Islet of Langerhans (tissue), 1 donor: ENCODE measurements at regions not wholly inside any gene's neighbourhood (a gene's known extent, or its start where the extent isn't known, plus 50 kb on each side); places are given as distances from the start of the nearest gene placed in this dataset.
"Not testable (repeated sequence)": the region's sequence is repeated elsewhere in the genome, so short reads cannot be mapped to it uniquely, and the experiment has no call there.

ENCODE experiments used
- FAIRE-seq: peaks from one replicate; lab custom pipeline; 2011; peaks lifted over from hg19 to GRCh38; lab: Jason Lieb, UNC

GRCh38 chr20:6305536-6305935, 182.7 kb upstream of the FERMT1 start:
- no peak for FAIRE-seq

- no peak for FAIRE-seq
Observed at GRCh38 chr20:6302041-6302440, 179.2 kb upstream of the FERMT1 start.

DNA sequence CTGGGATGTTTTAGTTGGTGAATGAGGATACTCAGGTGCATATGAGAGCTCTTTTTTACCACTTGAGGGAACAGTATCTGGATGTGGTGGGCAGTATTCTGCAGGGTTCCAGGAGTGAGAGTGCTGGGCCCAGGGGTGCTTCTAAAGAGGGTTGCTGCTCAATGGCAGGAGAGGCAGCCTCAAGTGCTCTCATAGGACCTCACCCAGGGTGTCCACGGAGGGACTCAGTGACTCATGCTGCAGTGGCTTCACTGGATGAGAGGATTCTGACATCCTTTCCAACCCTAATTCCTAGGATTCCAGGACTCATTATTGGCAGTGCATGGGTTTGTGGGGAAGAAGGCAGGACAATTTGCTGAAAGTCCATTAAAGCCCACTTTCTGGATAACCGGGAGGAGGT, 176.6 kb upstream of the FERMT1 start:
- no peak for FAIRE-seq

DNA sequence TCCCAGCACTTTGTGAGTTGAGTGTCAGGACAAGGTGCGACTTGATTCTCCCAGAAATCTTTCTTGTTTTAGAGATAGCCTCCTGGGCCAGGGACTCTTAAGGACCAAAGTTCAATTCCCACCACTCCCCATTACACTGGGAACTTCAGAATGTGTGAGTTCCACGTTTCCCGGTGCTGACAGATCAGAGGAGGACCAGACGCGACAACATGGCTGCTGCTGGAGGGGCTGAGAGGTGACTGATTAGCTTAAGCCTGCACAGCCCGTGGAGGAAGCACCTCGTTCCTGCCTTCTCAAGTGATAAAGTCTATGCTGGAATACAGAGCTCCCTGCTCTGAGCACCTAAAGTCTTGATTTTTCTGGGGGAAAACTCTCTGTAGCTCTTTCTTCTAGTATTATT, 175.2 kb upstream of the FERMT1 start:
- FAIRE-seq, result no peak

DNA sequence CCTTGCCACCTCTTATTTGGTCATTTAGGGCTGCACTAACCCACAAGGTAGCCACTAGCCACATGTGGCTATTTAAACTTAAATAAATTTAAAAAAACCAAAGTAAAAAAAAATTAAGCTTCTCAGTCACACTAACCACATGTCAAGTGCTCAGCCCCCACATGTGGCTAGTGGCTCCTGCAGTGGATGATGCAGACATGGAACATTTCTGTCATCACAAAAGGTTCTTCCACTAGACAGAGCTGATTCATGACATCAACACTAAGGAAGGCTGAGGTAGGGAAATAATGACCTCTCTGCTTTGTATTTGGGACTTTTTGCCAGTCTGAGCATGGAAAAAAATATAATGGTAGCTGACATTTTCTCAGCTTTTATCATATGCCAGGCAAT, 173.0 kb upstream of the FERMT1 start:
- FAIRE-seq, result no peak

- FAIRE-seq, result no peak
Observed at GRCh38 chr20:6295127-6295866, 172.5 kb upstream of the FERMT1 start.

DNA sequence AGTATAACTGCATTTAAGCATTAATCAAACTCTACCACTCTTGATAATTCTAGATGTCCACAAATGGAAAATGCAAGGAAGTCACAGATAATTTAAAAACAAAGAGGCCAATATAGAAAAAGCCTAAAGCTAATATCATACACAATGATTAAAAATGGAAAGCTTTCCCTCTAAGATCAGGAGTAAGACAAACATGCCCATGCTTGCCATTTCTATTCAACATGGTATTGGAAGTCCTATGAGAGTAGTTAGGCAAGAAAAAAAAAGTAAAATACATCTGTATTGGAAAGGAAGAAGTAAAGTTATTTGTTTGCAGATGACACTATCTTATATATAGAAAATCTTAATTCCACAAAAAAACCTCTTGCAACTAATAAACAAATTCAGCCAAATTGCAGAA, 164.6 kb upstream of the FERMT1 start:
- FAIRE-seq, result no peak

DNA sequence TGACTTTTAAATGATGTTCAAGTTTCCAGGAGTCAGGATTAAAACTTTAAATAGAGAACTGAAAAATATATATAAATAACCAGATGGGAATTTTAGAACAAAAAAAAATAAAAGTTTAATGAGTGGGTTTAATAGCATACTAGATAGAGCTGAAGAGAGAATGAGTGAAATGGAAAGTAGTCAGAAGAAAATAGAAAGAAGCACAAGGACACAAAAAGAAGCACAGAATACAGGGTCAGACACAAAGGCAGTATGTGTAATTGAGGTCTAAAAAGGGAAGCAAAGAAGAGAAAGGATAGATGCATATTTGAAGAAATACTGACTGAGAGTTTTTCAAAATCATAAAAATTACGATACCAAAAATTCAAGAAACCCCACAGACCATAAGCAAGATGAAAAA, 159.8 kb upstream of the FERMT1 start:
- FAIRE-seq, result no peak

DNA sequence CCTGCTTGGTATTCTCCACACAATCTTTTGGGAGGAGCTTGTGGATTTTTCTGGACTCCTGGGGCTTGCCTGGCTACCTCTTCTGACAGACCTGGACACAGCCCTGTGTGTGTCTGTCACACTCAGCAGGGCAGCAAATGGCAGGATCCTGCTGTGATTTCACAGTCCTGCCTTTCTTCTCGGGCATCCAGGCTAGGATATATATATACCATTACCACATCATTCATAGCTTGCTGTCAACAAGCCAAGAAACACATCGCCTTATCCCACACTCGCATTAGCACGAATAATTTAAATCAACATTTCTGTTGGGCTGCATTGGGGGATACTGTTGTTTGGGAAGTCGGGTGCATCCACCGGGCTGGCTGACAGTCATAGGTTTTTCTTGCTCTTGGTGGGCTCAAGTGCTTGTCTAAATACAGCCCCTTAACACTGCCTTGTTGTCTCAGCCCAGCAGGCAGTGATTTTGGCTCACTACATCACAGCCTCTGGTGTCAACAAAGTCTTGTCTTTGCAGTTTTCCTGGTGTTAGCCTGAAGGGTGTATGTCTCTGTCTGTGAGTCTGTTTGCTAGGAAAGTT, 154.9 kb upstream of the FERMT1 start:
- no peak for FAIRE-seq

GRCh38 chr20:6270404-6270803, 147.6 kb upstream of the FERMT1 start:
- FAIRE-seq, result not testable (repeated sequence)

DNA sequence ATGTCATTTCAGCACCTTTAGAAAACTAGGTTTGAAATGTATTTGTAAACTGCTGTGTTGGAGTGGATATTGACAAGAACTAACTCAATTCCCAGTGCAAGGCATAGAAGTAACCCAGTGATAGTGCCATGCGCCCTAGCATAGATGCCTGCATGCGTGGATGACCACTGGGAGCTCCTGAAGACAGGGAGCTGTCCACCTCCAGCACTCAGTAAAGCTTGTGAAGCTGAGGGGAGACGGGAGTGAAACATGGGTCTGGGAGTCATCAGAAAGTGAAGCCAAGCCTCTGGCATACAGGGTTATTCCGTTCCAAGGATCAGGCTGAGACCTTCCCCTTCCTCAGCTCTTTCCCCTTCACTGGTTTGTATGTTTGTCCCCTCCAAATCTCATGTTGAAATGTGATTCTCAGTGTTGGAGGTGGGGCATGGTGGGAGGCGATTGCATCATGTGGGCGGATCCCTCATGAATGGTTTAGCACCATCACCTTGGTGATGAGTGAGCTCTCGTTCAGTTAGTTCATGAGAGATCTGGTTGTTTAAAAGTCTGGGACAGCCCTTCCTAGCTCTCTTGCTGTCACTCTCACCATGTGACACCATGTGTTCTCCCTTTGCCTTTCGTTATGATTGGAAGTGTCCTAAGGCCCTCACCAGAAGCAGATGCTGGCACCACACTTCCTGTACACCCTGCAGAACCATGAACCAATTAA, 146.5 kb upstream of the FERMT1 start:
- no peak for FAIRE-seq

- FAIRE-seq, result peak; percentile 97
Observed at GRCh38 chr20:6265204-6265904, 142.5 kb upstream of the FERMT1 start.

- no peak for FAIRE-seq
Observed at GRCh38 chr20:6253396-6253795, 130.6 kb upstream of the FERMT1 start.

GRCh38 chr20:6245436-6245835, 122.6 kb upstream of the FERMT1 start:
- FAIRE-seq, result no peak

DNA sequence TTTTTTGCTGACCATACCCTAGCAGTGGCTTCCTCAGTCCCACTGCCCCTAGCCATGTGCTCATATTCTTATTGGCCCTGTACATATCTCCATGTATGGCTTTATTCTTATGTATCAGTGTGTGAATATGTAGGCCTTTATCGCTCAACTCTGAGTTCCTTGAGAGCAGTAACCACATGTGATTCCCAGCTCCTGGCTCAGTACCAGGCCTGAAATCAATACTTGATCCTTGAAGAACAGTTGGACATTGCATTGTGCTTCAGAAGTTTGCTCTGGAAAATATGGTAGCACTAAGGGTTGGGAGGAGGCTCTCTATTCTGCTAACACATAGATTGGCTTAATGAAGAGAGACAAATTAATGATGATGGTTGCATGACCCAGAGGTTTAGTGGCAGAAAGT, 118.8 kb upstream of the FERMT1 start:
- no peak for FAIRE-seq

- no peak for FAIRE-seq
Observed at GRCh38 chr20:6240059-6240458, 117.2 kb upstream of the FERMT1 start.

- no peak for FAIRE-seq
Observed at GRCh38 chr20:6238421-6238820, 115.6 kb upstream of the FERMT1 start.

- FAIRE-seq, result no peak
Observed at GRCh38 chr20:6235510-6235909, 112.7 kb upstream of the FERMT1 start.

DNA sequence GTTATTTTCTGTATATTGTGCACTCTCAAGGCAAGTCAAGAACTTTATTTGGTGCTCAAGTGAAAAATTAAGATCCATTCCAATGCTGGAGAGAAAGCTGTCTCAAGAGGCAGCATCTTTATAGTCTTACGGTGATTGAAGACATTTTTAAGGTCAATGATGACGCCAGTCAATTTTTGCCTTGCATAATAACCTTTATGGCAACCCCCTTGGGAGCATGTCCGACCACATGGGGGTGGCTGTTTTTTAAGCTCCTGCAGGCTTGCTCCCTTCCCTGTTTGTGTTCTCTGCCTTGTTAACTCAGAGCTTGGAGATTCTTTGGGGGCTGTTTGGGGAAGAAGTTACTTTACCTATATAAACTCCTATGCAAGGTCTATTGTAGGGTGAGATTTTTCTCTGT, 109.6 kb upstream of the FERMT1 start:
- FAIRE-seq, result no peak

GRCh38 chr20:6231556-6231955, 108.7 kb upstream of the FERMT1 start:
- FAIRE-seq, result no peak

GRCh38 chr20:6228302-6228843, 105.5 kb upstream of the FERMT1 start:
- FAIRE-seq, result no peak

DNA sequence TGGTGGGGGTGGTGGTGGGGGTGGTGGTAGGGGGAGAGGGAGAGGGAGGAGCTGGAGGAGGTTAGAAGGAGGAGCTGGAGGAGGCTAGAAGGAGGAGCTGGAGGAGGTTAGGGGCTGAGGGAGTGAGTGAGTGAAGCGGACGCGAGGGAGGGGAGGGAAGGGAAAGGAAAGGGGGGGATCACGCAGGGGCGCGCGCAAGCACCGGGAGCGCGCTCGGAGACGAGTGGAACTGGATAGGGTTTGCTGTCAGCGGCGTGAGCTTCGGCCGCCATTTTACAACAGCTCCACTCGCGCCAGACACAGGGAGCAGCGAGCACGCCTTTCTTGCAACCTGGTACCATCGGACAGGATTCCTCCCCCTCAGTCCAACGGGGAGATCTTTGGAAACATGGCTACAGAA, 90.5 kb upstream of the FERMT1 start:
- no peak for FAIRE-seq

- no peak for FAIRE-seq
Observed at GRCh38 chr20:6212903-6213302, 90.1 kb upstream of the FERMT1 start.
